HCT116 (cell line): ENCODE measurements at regions not wholly inside any gene's neighbourhood (a gene's known extent, or its start where the extent isn't known, plus 50 kb on each side); places are given as distances from the start of the nearest gene placed in this dataset.

Source experiments
- ATAC-seq: fragments of 200-7000 bp; cut with Tn5 transposase; 2 replicates; pipeline ENCODE4 v1.9.1; 2020; ENCODE audit warnings: mild to moderate bottlenecking, moderate library complexity
- BruUV-seq: library from RNA; stranded (reverse); fragments of 400-500 nt; replicated peaks from 2 replicates; lab custom pipeline; 2021; lab: Mats Ljungman, UMichigan
- CTCF ChIA-PET: fragments of 300-600 bp; sonication (Branson Sonifier 250); formaldehyde crosslinking; loops from one replicate; lab custom pipeline; 2021; ENCODE audit warnings: antibody characterized with exemption; lab: Charles Lee
- POLR2A ChIA-PET: fragments of 300-600, 350-600 bp; sonication (Branson Sonifier 250); formaldehyde crosslinking; loops from one replicate; lab custom pipeline; 2021; ENCODE audit warnings: antibody characterized with exemption; lab: Charles Lee
- RAD21 ChIA-PET, 2 experiments: fragments of 300-600 bp; sonication (Branson Sonifier 250); formaldehyde crosslinking; loops; one replicate each; lab custom pipeline; 2023; ENCODE audit warnings: low total read pairs in 2 of 2; ENCODE audit not compliant: uncharacterized antibody in 2 of 2, unreplicated experiment in 2 of 2, low non-redundant PET in 1 of 2; lab: Charles Lee
- DNase-seq: peaks from one replicate; pipeline ENCODE4 v3.0.0-alpha.2; 2010; ENCODE audit warnings: low read depth, low spot score
- H2AFZ ChIP-seq: fragments of 200-600 bp; shearing (Covaris generic), sonication (generic); 2 replicates; pipeline ENCODE4 v1.6.1; 2017; ENCODE audit warnings: low read depth, mixed run types, mixed read lengths, antibody characterized with exemption, low read length; ENCODE audit not compliant: poor library complexity, severe bottlenecking
- H3K27ac ChIP-seq: 2 replicates; pipeline ENCODE4 v1.5.1; 2012; ENCODE audit warnings: low read depth, low read length
- H3K27me3 ChIP-seq: fragments of 200-600 bp; sonication (generic); 2 replicates; pipeline ENCODE4 v1.6.1; 2016; ENCODE audit warnings: mixed run types, low read length, mixed read lengths; ENCODE audit not compliant: insufficient read depth
- H3K36me3 ChIP-seq, 2 experiments: fragments of 200-500 bp in 1 of 2; fragments of 200-600 bp in 1 of 2; sonication (Bioruptor generic) in 1 of 2; sonication (generic) in 1 of 2; 2 replicates each; pipeline versions ENCODE4 v1.5.1 to v1.6.1; 2014 to 2016; ENCODE audit warnings: low read length in 2 of 2, inconsistent platforms in 1 of 2, mixed read lengths in 1 of 2, mixed run types in 1 of 2; ENCODE audit not compliant: insufficient read depth in 2 of 2, control insufficient read depth in 1 of 2
- H3K4me1 ChIP-seq, 2 experiments: fragments of 200-600 bp in 1 of 2; sonication (generic) in 1 of 2; 2 replicates each; pipeline versions ENCODE4 v1.5.1 to v1.6.1; 2012 to 2017; ENCODE audit warnings: low read length in 2 of 2, inconsistent platforms in 1 of 2, mild to moderate bottlenecking in 1 of 2, mixed read lengths in 1 of 2, mixed run types in 1 of 2, moderate library complexity in 1 of 2; ENCODE audit not compliant: insufficient read depth in 2 of 2, control insufficient read depth in 1 of 2
- H3K4me2 ChIP-seq: fragments of 200-600 bp; sonication (generic); 2 replicates; pipeline ENCODE4 v1.6.1; 2017; ENCODE audit warnings: mixed run types, low read length, mixed read lengths
- H3K4me3 ChIP-seq, 2 experiments: fragments of 200-600 bp in 1 of 2; sonication (generic) in 1 of 2; replicated peaks in 1 of 2; 2 replicates each; pipeline ENCODE4 v1.5.1; 2011 to 2016; ENCODE audit warnings: low read length in 2 of 2, control low read depth in 1 of 2, low read depth in 1 of 2, mild to moderate bottlenecking in 1 of 2, mixed read lengths in 1 of 2, mixed run types in 1 of 2
- H3K79me2 ChIP-seq: fragments of 200-600 bp; sonication (generic); 2 replicates; pipeline ENCODE4 v1.6.1; 2017; ENCODE audit warnings: mild to moderate bottlenecking, mixed run types, low read length, moderate library complexity, mixed read lengths; ENCODE audit not compliant: insufficient read depth
- H3K9ac ChIP-seq: fragments of 200-600 bp; sonication (generic); 2 replicates; pipeline ENCODE4 v1.6.1; 2016; ENCODE audit warnings: low read length, mixed read lengths
- H3K9me2 ChIP-seq: fragments of 200-600 bp; sonication (generic), shearing (Covaris generic); 2 replicates; pipeline ENCODE4 v1.6.1; 2017; ENCODE audit warnings: mixed run types, mild to moderate bottlenecking, moderate library complexity; ENCODE audit not compliant: insufficient read depth
- H3K9me3 ChIP-seq, 2 experiments: fragments of 200-500 bp in 1 of 2; fragments of 200-600 bp in 1 of 2; sonication (Bioruptor generic) in 1 of 2; sonication (generic) in 1 of 2; 2 replicates each; pipeline ENCODE4 v1.6.1; 2014 to 2017; ENCODE audit warnings: low read length in 2 of 2, mixed read lengths in 2 of 2, inconsistent platforms in 1 of 2, low read depth in 1 of 2, mild to moderate bottlenecking in 1 of 2, mixed run types in 1 of 2, moderate library complexity in 1 of 2; ENCODE audit not compliant: control insufficient read depth in 1 of 2, insufficient read depth in 1 of 2
- H4K20me1 ChIP-seq: fragments of 200-600 bp; sonication (generic), shearing (Covaris generic); 2 replicates; pipeline ENCODE4 v1.6.1; 2017; ENCODE audit warnings: mixed run types, mild to moderate bottlenecking, moderate library complexity; ENCODE audit not compliant: insufficient read depth
- CBX3 ChIP-seq: IDR thresholded peaks from 2 replicates; pipeline ENCODE4 v1.6.1; 2012; ENCODE audit warnings: low read depth
- CEBPB ChIP-seq: IDR thresholded peaks from 2 replicates; pipeline ENCODE4 v1.6.1; 2012; ENCODE audit warnings: low read depth
- EGR1 ChIP-seq: IDR thresholded peaks from 2 replicates; pipeline ENCODE4 v1.6.1; 2012; ENCODE audit warnings: low read depth
- ELF1 ChIP-seq: IDR thresholded peaks from 2 replicates; pipeline ENCODE4 v1.6.1; 2012; ENCODE audit warnings: low read depth, borderline replicate concordance
- EZH2 ChIP-seq: fragments of 200-600 bp; sonication (generic); IDR thresholded peaks from 2 replicates; pipeline ENCODE4 v1.6.1; 2017; ENCODE audit warnings: antibody characterized with exemption, mixed run types
- EZH2phosphoT487 ChIP-seq: fragments of 200-600 bp; IDR thresholded peaks from 2 replicates; pipeline ENCODE4 v1.6.1; 2018; ENCODE audit warnings: antibody characterized with exemption, borderline replicate concordance
- FOSL1 ChIP-seq: IDR thresholded peaks from 2 replicates; pipeline ENCODE4 v1.6.1; 2012; ENCODE audit warnings: low read depth
- POLR2A ChIP-seq: IDR thresholded peaks from 2 replicates; pipeline ENCODE4 v1.7.0; 2011; ENCODE audit warnings: borderline replicate concordance; ENCODE audit not compliant: insufficient read depth, insufficient read length; ENCODE audit errors: extremely low read depth
- POLR2AphosphoS5 ChIP-seq: IDR thresholded peaks from 2 replicates; pipeline ENCODE4 v1.6.1; 2011; ENCODE audit warnings: mild to moderate bottlenecking, low read depth, low read length, moderate library complexity
- RAD21 ChIP-seq: IDR thresholded peaks from 2 replicates; pipeline ENCODE4 v1.6.1; 2012; ENCODE audit warnings: low read depth, mild to moderate bottlenecking
- SIN3A ChIP-seq: IDR thresholded peaks from 2 replicates; pipeline ENCODE4 v1.6.1; 2012; ENCODE audit warnings: low read depth
- SP1 ChIP-seq: IDR thresholded peaks from 2 replicates; pipeline ENCODE4 v1.6.1; 2012; ENCODE audit warnings: low read depth
- SRF ChIP-seq: IDR thresholded peaks from 2 replicates; pipeline ENCODE4 v1.6.1; 2012; ENCODE audit warnings: low read depth
- TCF7L2 ChIP-seq: IDR thresholded peaks from 2 replicates; pipeline ENCODE4 v1.7.0; 2011; ENCODE audit warnings: borderline replicate concordance, inconsistent platforms; ENCODE audit not compliant: insufficient read depth, insufficient read length; ENCODE audit errors: extremely low read depth
- YY1 ChIP-seq: IDR thresholded peaks from 2 replicates; pipeline ENCODE4 v1.6.1; 2011; ENCODE audit warnings: low read length, low read depth, moderate library complexity, mild to moderate bottlenecking; ENCODE audit not compliant: insufficient replicate concordance; ENCODE audit errors: extremely low read depth
- intact Hi-C: fragments of 100-400 bp; cut with micrococcal nuclease; formaldehyde crosslinking; loops from 2 replicates; pipeline ENCODE4 v1.10.0; 2022
- TF ChIP-seq, protein P1 (sequence below): IDR thresholded peaks from 2 replicates; pipeline ENCODE4 v1.6.1; 2012
- TF ChIP-seq, protein P2 (sequence below): IDR thresholded peaks from 2 replicates; pipeline ENCODE4 v1.6.1; 2012
- TF ChIP-seq, protein P3 (sequence below): IDR thresholded peaks from 2 replicates; pipeline ENCODE4 v1.6.1; 2012; ENCODE audit warnings: low read depth
- TF ChIP-seq, protein P4 (sequence below), 3 experiments: fragments of 200-600 bp in 1 of 3; sonication (generic) in 1 of 3; IDR thresholded peaks in 2 of 3; conservative IDR thresholded peaks in 1 of 3; 2 replicates each; pipeline ENCODE4 v1.5.1; 2012 to 2017; ENCODE audit warnings: low read depth in 2 of 3, low read length in 2 of 3, antibody characterized with exemption in 1 of 3, borderline replicate concordance in 1 of 3, control low read depth in 1 of 3, mild to moderate bottlenecking in 1 of 3, mixed read lengths in 1 of 3, mixed run types in 1 of 3, moderate library complexity in 1 of 3; ENCODE audit not compliant: insufficient read depth in 1 of 3
- TF ChIP-seq, protein P5 (sequence below): IDR thresholded peaks from 2 replicates; pipeline ENCODE4 v1.6.1; 2011; ENCODE audit warnings: mild to moderate bottlenecking, low read length, moderate library complexity; ENCODE audit not compliant: insufficient replicate concordance; ENCODE audit errors: extremely low read depth

DNA sequence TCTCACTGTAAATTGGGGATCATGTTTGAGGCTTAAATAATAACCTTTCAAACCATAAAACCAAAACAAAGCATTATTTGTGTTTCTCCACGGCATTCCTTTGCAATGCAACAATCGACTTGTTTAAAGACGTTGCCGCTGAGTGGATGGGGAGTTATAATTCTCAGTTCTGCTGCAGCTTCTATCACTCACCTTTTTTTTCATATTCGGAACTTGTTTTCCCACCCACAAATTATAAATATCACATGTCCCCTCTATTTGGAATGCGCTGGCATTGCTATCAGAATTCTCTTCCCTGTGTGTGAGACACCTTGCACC is 372.8 kb upstream of the SMIM21 start:
- H3K4me3 ChIP-seq: no peak overlapping the region
- H3K4me2 ChIP-seq: no peak overlapping the region
- ATAC-seq (no peak), DNase-seq (no peak)
- intact Hi-C loops: no loop called here
- POLR2A ChIA-PET: no interaction called here
- no peaks in the 10 kb centered on the region for H3K9me2 ChIP-seq
- H3K4me1 ChIP-seq: no peaks in the 10 kb centered on the region
- no peak overlapping the region for H2AFZ ChIP-seq
- BruUV-seq: no TSS peak
- TF ChIP-seq EGR1: no peak
- TF ChIP-seq ELF1: no peak
- no peak for TF ChIP-seq POLR2A
- no peak for TF ChIP-seq SIN3A
- no peak for TF ChIP-seq YY1
- no peak for TF ChIP-seq CBX3
- no peak for TF ChIP-seq SP1
- no peak for TF ChIP-seq EZH2
- TF ChIP-seq RAD21: no peak
- TF ChIP-seq EZH2phosphoT487: no peak
- TF ChIP-seq, protein P1, sequence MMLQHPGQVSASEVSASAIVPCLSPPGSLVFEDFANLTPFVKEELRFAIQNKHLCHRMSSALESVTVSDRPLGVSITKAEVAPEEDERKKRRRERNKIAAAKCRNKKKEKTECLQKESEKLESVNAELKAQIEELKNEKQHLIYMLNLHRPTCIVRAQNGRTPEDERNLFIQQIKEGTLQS: no peak
- TF ChIP-seq, protein P2, sequence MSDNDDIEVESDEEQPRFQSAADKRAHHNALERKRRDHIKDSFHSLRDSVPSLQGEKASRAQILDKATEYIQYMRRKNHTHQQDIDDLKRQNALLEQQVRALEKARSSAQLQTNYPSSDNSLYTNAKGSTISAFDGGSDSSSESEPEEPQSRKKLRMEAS: no peak
- TF ChIP-seq, protein P3, sequence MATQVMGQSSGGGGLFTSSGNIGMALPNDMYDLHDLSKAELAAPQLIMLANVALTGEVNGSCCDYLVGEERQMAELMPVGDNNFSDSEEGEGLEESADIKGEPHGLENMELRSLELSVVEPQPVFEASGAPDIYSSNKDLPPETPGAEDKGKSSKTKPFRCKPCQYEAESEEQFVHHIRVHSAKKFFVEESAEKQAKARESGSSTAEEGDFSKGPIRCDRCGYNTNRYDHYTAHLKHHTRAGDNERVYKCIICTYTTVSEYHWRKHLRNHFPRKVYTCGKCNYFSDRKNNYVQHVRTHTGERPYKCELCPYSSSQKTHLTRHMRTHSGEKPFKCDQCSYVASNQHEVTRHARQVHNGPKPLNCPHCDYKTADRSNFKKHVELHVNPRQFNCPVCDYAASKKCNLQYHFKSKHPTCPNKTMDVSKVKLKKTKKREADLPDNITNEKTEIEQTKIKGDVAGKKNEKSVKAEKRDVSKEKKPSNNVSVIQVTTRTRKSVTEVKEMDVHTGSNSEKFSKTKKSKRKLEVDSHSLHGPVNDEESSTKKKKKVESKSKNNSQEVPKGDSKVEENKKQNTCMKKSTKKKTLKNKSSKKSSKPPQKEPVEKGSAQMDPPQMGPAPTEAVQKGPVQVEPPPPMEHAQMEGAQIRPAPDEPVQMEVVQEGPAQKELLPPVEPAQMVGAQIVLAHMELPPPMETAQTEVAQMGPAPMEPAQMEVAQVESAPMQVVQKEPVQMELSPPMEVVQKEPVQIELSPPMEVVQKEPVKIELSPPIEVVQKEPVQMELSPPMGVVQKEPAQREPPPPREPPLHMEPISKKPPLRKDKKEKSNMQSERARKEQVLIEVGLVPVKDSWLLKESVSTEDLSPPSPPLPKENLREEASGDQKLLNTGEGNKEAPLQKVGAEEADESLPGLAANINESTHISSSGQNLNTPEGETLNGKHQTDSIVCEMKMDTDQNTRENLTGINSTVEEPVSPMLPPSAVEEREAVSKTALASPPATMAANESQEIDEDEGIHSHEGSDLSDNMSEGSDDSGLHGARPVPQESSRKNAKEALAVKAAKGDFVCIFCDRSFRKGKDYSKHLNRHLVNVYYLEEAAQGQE: no peak
- TF ChIP-seq, protein P4, sequence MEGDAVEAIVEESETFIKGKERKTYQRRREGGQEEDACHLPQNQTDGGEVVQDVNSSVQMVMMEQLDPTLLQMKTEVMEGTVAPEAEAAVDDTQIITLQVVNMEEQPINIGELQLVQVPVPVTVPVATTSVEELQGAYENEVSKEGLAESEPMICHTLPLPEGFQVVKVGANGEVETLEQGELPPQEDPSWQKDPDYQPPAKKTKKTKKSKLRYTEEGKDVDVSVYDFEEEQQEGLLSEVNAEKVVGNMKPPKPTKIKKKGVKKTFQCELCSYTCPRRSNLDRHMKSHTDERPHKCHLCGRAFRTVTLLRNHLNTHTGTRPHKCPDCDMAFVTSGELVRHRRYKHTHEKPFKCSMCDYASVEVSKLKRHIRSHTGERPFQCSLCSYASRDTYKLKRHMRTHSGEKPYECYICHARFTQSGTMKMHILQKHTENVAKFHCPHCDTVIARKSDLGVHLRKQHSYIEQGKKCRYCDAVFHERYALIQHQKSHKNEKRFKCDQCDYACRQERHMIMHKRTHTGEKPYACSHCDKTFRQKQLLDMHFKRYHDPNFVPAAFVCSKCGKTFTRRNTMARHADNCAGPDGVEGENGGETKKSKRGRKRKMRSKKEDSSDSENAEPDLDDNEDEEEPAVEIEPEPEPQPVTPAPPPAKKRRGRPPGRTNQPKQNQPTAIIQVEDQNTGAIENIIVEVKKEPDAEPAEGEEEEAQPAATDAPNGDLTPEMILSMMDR (IDR thresholded peaks at IDR 0.05 in 2 of 3, conservative IDR thresholded peaks at IDR 0.05 in 1 of 3; ENCODE audit: borderline replicate concordance in 1 of 3, insufficient read depth in 1 of 3, low read depth in 2 of 3, low read length in 2 of 3): no peak
- TF ChIP-seq SRF: no peak
- no peak for TF ChIP-seq CEBPB
- no peak for TF ChIP-seq TCF7L2
- TF ChIP-seq FOSL1: no peak
- TF ChIP-seq, protein P5, sequence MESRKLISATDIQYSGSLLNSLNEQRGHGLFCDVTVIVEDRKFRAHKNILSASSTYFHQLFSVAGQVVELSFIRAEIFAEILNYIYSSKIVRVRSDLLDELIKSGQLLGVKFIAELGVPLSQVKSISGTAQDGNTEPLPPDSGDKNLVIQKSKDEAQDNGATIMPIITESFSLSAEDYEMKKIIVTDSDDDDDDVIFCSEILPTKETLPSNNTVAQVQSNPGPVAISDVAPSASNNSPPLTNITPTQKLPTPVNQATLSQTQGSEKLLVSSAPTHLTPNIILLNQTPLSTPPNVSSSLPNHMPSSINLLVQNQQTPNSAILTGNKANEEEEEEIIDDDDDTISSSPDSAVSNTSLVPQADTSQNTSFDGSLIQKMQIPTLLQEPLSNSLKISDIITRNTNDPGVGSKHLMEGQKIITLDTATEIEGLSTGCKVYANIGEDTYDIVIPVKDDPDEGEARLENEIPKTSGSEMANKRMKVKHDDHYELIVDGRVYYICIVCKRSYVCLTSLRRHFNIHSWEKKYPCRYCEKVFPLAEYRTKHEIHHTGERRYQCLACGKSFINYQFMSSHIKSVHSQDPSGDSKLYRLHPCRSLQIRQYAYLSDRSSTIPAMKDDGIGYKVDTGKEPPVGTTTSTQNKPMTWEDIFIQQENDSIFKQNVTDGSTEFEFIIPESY: no peak
- no peak for TF ChIP-seq POLR2AphosphoS5
- H3K27me3 ChIP-seq: no peaks in the 10 kb centered on the region
- H3K9me3 ChIP-seq: no peaks in the 10 kb centered on the region
- H4K20me1 ChIP-seq: no peaks in the 10 kb centered on the region
- H3K27ac ChIP-seq: no peak overlapping the region
- no peak overlapping the region for H3K9ac ChIP-seq
- no peaks in the 10 kb centered on the region for H3K36me3 ChIP-seq
- no peaks in the 10 kb centered on the region for H3K79me2 ChIP-seq
- RAD21 ChIA-PET: no interaction called here
- CTCF ChIA-PET: no interaction called here
